Ramos (cell line): ENCODE measurements at regions not wholly inside any gene's neighbourhood (a gene's known extent, or its start where the extent isn't known, plus 50 kb on each side); places are given as distances from the start of the nearest gene placed in this dataset.

ENCODE experiments used
- in situ Hi-C: fragments of 300-500 bp; cut with MboI; formaldehyde crosslinking; loops from one replicate; pipeline ENCODE4 v1.14.3; 2022; ENCODE audit warnings: low sequenced_read_pairs; ENCODE audit not compliant: unreplicated experiment

- in situ Hi-C loops: no loop called here
These were observed 242.7 kb downstream of the SAMD5 start for GRCh38 chr6:147751232-147751631.

- in situ Hi-C loops: no loop called here
These were observed 244.4 kb downstream of the SAMD5 start for GRCh38 chr6:147752689-147753403.

GRCh38 chr6:147755999-147756398 lies 247.5 kb downstream of the SAMD5 start:
- in situ Hi-C loops: no loop called here

DNA sequence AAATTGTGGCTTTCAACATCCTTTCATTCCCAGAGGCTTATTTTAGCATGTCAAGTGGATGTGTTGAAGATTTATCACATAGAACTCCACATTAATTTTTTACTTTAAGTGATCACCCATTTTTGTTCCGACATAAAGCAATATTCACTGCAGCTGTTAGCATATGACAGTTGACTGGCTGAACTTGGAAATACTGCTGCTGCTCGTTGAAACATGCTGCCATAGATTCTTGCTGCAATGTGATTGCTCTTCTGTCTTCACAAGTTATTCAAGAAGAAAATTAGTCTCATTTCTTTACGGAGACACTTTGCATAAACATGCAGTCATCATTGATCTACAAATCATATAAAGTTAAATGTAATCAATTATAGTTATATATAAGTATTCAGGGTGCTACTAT lies 248.4 kb downstream of the SAMD5 start:
- in situ Hi-C loops: no loop called here

- in situ Hi-C loops: no loop called here
These were observed 248.8 kb downstream of the SAMD5 start for GRCh38 chr6:147757291-147757690.

DNA sequence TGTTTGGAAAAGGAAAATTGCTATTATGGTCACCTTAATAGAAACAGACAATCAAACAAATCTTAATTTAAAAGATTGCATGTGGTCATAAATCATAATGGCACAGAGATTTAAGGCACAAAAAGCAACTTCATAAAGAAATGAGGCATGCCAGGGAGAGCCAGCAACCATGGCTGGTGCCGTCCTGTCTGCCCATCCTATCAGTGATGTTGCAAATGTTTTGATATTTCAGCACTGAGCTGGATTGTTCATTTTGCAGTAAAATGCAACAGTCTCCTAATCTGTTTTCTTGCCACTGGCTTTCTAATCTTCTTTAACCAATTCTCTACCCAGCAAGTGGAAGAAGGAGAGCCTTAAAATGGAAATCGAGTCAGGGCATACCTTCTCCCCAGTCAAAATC lies 249.8 kb downstream of the SAMD5 start:
- in situ Hi-C loops: no loop called here

DNA sequence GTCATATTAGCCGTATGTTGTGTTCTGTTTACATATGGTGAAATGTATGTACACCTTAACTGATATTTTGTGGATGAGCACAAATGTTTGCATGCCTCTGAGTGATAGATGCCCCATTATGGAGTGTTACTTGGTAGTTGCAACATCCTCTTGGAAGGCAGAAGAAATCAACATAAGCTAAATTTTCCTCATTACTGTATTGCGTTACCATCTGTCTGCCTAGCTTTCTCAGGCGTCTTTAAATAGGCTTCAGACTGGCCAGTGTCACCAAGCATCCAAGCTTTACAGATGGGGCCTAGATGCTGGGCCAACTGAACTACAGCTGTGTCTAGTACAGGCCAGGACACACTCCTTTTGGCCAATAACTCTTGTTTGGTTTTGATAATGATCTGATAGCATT lies 250.6 kb downstream of the SAMD5 start:
- in situ Hi-C loops: no loop called here

GRCh38 chr6:147759536-147759935 lies 251.0 kb downstream of the SAMD5 start:
- in situ Hi-C loops: no loop called here

DNA sequence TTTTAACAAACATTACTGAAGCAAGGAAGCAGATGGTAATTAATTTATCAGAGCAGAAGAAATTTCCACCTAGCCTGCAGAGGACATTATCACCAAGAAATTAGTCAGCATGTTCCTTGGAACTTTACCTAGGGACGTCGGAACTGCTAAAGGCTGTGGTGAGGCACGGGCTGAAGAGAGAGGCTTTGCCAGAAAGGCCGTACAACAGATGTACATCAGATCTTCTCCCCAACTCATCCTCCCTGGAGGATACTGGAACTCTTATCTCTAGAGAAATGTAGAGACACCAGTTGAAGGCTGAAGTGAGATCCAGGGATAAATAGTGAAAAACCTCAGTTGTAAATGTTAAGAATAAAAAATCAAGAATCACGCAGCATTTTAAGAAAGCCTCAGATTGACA lies 257.1 kb downstream of the SAMD5 start:
- in situ Hi-C loops: no loop called here

DNA sequence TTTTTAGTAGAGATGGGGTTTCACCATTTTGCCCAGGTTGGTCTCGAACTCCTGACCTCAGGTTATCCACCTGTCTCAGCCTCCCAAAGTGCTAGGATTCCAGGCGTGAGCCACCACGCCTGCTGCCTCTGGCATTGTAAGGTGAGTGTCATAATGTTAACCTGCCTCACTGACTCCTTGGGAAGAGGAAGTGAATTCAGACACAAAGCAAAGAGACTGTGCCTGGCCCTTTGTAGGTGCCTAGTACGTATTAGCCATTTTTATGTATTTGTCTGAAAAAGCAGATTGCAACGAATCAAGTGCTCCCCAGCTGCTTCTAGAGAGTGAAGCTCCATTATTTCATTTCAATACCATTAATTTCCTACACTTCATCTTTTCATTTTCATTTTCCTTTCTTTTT lies 260.5 kb downstream of the SAMD5 start:
- in situ Hi-C loops: no loop called here

DNA sequence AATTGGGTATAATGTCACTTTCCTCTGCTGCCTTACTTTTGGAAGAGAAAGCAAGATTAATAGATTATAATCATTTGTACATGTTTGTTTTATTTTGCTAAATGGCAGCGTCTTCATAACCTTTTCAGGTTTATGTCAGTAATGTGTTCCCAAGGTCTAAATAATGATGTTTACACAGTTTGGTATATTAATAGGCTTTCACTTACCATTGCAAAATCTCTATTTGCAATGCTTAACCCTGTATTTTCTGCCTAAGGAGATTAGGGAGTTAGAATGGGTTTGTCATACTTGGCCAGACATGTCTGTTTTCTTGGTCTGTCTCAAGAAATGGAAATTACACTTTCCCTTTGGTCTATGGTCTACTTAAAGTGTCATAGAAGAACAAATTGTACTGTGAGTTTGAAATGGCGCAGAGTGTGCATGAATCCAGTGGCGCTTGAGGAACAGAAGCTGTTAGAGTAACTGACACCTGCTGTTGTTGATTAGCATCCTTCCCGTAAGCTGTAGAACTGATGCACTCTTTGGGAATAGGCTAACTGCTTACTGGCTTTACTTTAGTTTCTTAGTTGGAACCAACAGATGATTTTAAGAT lies 261.1 kb downstream of the SAMD5 start:
- in situ Hi-C loops: no loop called here

DNA sequence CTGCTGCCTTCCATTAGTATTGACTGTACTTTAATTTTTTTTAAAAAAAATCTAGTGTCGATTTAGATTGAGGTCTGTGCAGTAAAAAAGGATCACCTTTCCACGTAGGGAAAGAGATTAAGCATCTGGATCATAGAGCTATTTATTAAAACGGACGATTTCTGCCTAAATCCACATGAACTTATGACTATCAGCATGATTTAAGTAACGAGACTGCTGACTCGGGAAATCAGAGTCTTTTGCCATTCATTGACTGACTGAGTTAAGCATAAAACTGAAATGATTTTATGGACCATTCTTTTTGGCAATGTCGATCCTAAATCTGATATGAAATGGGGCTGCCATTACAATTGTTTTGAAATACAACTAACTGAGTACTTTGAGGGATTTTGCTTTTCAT lies 261.7 kb downstream of the SAMD5 start:
- in situ Hi-C loops: no loop called here

GRCh38 chr6:147772724-147773123 lies 264.2 kb downstream of the SAMD5 start:
- in situ Hi-C loops: no loop called here

DNA sequence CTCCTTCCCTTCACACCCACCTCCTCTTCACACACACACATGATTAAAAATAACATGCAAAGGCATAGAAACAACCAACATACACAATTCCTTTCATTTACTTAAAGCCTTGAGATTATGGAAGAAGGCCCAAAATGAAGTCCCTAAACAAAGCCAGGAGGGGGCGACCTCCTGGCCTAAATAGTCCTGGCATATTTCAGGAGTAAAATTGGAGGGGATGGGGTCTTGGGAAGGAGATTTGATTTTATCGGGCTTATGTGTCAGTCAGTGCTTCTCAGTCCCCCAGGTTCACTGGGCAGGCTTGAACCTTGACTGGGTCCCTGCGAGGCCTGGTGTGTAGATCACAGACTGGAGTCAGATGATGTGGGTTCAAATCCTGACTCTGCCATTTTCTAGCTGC lies 266.4 kb downstream of the SAMD5 start:
- in situ Hi-C loops: no loop called here

DNA sequence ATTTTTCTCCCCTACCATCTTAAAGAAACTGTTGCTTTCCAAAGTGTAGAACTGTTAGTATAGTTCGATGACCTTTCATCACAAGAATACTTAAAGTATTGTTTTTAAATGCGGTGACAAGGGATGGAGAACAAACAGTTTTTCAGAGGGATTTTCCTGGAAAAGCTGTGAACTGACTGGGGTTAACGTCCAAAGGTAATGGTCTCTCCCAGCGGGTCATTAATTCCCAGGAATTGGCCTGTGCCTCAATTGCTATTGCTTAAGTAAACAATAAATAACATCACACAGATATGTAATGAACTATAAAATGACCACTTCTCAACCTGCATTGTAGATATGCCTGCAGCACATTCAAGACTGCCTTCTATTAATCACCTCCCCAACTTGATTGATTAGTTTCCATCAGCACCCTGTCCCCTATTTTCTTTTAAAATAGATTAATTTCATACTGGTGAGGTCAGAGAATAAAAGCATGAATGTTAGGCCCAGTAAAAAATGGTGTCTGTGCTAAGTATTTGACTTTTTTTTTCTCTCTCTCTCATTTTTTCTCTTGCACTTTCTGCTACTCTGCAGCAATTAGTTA lies 268.2 kb downstream of the SAMD5 start:
- in situ Hi-C loops: no loop called here

DNA sequence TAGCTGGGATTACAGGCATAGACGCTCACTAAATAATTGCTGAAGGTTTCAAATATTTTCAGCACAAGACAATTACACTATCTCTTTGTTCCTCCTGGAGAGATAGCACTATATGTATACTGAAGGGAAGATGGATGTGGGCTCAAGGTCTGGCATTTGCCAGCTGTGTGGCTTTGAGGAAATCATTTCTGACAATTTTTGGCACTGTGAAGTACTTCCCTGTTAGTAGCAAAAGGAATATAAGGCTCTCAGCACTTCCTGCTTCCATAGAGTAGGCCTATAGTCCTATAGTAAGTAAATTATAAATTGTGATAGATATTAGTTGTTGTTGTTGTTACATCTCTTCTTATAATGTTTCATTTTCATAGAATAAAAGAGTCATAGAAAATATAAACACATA lies 271.1 kb downstream of the SAMD5 start:
- in situ Hi-C loops: no loop called here

- in situ Hi-C loops: no loop called here
These were observed 273.8 kb downstream of the SAMD5 start for GRCh38 chr6:147782302-147782701.

DNA sequence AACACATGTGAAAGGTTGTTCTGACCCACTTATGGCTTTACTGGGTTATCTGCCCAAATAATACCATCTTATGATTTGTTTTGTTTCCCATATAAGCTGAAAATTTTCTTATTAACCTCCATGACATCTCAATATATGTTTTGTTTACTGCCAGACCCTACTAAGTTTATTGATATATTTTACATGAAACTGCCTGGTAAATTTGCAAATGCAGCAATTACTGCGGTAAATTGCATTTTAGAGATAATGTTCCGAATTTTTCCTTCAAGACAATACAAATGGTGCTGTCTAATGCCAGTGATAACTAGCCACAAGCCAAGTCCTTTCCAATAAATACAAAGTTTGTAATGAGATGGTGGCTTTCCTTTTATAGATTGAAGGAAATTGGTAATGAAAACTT lies 275.9 kb downstream of the SAMD5 start:
- in situ Hi-C loops: no loop called here

- in situ Hi-C loops: no loop called here
These were observed 278.9 kb downstream of the SAMD5 start for GRCh38 chr6:147787417-147787816.

DNA sequence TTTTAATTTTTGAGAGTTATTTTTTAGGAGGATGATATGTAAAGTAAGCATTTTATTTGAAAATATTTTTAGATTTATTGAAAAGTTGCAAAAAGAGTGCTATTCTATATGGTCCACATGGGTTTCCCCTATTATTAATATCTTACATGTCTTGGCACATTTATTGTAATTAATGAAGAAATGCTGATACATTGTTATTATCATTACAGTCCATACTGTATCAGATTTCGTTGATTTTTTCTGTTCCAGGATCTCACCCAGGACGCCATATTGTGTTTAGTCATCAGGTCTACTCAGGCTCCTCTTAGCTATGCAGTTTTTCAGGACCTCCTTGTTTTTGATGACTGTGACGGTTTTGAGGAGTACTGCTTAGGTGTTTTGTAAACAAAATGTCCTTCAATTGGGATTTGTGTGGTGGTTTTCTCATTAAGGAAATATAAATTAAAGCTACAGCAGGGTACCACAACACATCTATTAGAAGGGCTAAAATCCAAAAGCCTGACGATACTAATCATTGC lies 281.0 kb downstream of the SAMD5 start:
- in situ Hi-C loops: no loop called here

GRCh38 chr6:147793871-147794643 lies 285.6 kb downstream of the SAMD5 start:
- in situ Hi-C loops: no loop called here
